Right kidney (tissue), 1 donor: ENCODE measurements at regions not wholly inside any gene's neighbourhood (a gene's known extent, or its start where the extent isn't known, plus 50 kb on each side); places are given as distances from the start of the nearest gene placed in this dataset.
A peak's percentile ranks its signal among the peaks of the same experiment; 100 is the strongest.
"Not testable (repeated sequence)": the region's sequence is repeated elsewhere in the genome, so short reads cannot be mapped to it uniquely, and the experiment has no call there.

Source experiments
- DNase-seq: peaks from one replicate; pipeline ENCODE4 v3.0.0-alpha.2; 2016

- DNase-seq, result peak; percentile 8
These were observed 289.9 kb upstream of the PRSS16 start for GRCh38 chr6:26957399-26958127.

- not testable (repeated sequence) for DNase-seq
These were observed 286.3 kb upstream of the PRSS16 start for GRCh38 chr6:26961236-26961635.

- DNase-seq, result no peak
These were observed 245.1 kb upstream of the PRSS16 start for GRCh38 chr6:27002447-27002846.

GRCh38 chr6:27007020-27007419, 240.5 kb upstream of the PRSS16 start:
- no peak for DNase-seq

GRCh38 chr6:27008613-27009012, 238.9 kb upstream of the PRSS16 start:
- not testable (repeated sequence) for DNase-seq

- DNase-seq, result not testable (repeated sequence)
These were observed 233.4 kb upstream of the PRSS16 start for GRCh38 chr6:27014053-27014452.

- no peak for DNase-seq
These were observed 230.8 kb upstream of the PRSS16 start for GRCh38 chr6:27016689-27017088.

GRCh38 chr6:27018401-27018800, 229.1 kb upstream of the PRSS16 start:
- DNase-seq, result not testable (repeated sequence)

- DNase-seq, result peak; percentile 93
These were observed 227.6 kb upstream of the PRSS16 start for GRCh38 chr6:27019651-27020552.

- DNase-seq, result no peak
These were observed 227.0 kb upstream of the PRSS16 start for GRCh38 chr6:27020553-27020880.

- DNase-seq, result no peak
These were observed 223.8 kb upstream of the PRSS16 start for GRCh38 chr6:27023664-27024063.

- DNase-seq, result no peak
These were observed 222.2 kb upstream of the PRSS16 start for GRCh38 chr6:27025351-27025750.

- no peak for DNase-seq
These were observed 221.1 kb upstream of the PRSS16 start for GRCh38 chr6:27026361-27026760.

GRCh38 chr6:27031302-27031701, 216.2 kb upstream of the PRSS16 start:
- no peak for DNase-seq

- no peak for DNase-seq
These were observed 209.0 kb upstream of the PRSS16 start for GRCh38 chr6:27038498-27038897.

- no peak for DNase-seq
These were observed 207.1 kb upstream of the PRSS16 start for GRCh38 chr6:27040244-27041042.

- no peak for DNase-seq
These were observed 204.3 kb upstream of the PRSS16 start for GRCh38 chr6:27043244-27043643.

- not testable (repeated sequence) for DNase-seq
These were observed 202.4 kb upstream of the PRSS16 start for GRCh38 chr6:27045131-27045530.

GRCh38 chr6:27047725-27048124, 199.8 kb upstream of the PRSS16 start:
- DNase-seq, result not testable (repeated sequence)

GRCh38 chr6:27049863-27050781, 197.4 kb upstream of the PRSS16 start:
- no peak for DNase-seq

- not testable (repeated sequence) for DNase-seq
These were observed 195.3 kb upstream of the PRSS16 start for GRCh38 chr6:27052082-27052730.
